NCI-H526 (cell line): ENCODE measurements at regions not wholly inside any gene's neighbourhood (a gene's known extent, or its start where the extent isn't known, plus 50 kb on each side); places are given as distances from the start of the nearest gene placed in this dataset.

Experiments used
- DNase-seq, 2 experiments: peaks; one replicate each; lab custom pipeline; 2025; lab: John Stamatoyannopoulos, UW

GRCh38 chr12:53836119-53836655 lies 84.4 kb upstream of the CISTR start:
- no peak for DNase-seq

GRCh38 chr12:53838978-53839377 lies 87.2 kb upstream of the CISTR start:
- no peak for DNase-seq

GRCh38 chr12:53840316-53840715 lies 88.5 kb upstream of the CISTR start:
- no peak for DNase-seq

- DNase-seq: no peak
Observed at GRCh38 chr12:53842686-53843085, 90.9 kb upstream of the CISTR start.

GRCh38 chr12:53843545-53843944 lies 91.8 kb upstream of the CISTR start:
- no peak for DNase-seq

- no peak for DNase-seq
Observed at GRCh38 chr12:53844994-53845844, 93.4 kb upstream of the HOXC13 start.

- no peak for DNase-seq
Observed at GRCh38 chr12:53845932-53846331, 92.7 kb upstream of the HOXC13 start.

GRCh38 chr12:53849113-53849512 lies 89.5 kb upstream of the HOXC13 start:
- no peak for DNase-seq

- DNase-seq: no peak
Observed at GRCh38 chr12:53849656-53850055, 89.0 kb upstream of the HOXC13 start.

GRCh38 chr12:53852061-53852460 lies 86.6 kb upstream of the HOXC13 start:
- no peak for DNase-seq

- no peak for DNase-seq
Observed at GRCh38 chr12:53852992-53853391, 85.6 kb upstream of the HOXC13 start.

GRCh38 chr12:53854701-53855316 lies 83.8 kb upstream of the HOXC13 start:
- DNase-seq: no peak

GRCh38 chr12:53856132-53856531 lies 82.5 kb upstream of the HOXC13 start:
- no peak for DNase-seq

GRCh38 chr12:53857666-53858065 lies 81.0 kb upstream of the HOXC13 start:
- DNase-seq: no peak

- DNase-seq: no peak
Observed at GRCh38 chr12:53860426-53861345, 77.9 kb upstream of the HOXC13 start.

GRCh38 chr12:53862206-53862605 lies 76.4 kb upstream of the HOXC13 start:
- no peak for DNase-seq

GRCh38 chr12:53862831-53863230 lies 75.8 kb upstream of the HOXC13 start:
- DNase-seq: no peak

GRCh38 chr12:53866727-53867126 lies 71.9 kb upstream of the HOXC13 start:
- no peak for DNase-seq

- no peak for DNase-seq
Observed at GRCh38 chr12:53867216-53868012, 71.2 kb upstream of the HOXC13 start.

- DNase-seq: no peak
Observed at GRCh38 chr12:53868511-53868986, 70.1 kb upstream of the HOXC13 start.

GRCh38 chr12:53869500-53869899 lies 69.1 kb upstream of the HOXC13 start:
- peak in 1 of 2 experiments; percentile 21 for DNase-seq
